Hepatocyte (in vitro differentiated cells): ENCODE measurements at regions not wholly inside any gene's neighbourhood (a gene's known extent, or its start where the extent isn't known, plus 50 kb on each side); places are given as distances from the start of the nearest gene placed in this dataset.

Source experiments
- DNase-seq: peaks from one replicate; pipeline ENCODE4 v3.0.0-alpha.2; 2016; ENCODE audit warnings: low spot score
- H2AFZ ChIP-seq: fragments of 200-600 bp; sonication (generic); 2 replicates; pipeline ENCODE4 v1.6.0; 2016; ENCODE audit warnings: antibody characterized with exemption, mild to moderate bottlenecking
- H3K27ac ChIP-seq: fragments of 200-600 bp; sonication (generic); 2 replicates; pipeline ENCODE4 v1.5.1; 2016; ENCODE audit warnings: mild to moderate bottlenecking
- H3K27me3 ChIP-seq: fragments of 200-600 bp; sonication (generic); 2 replicates; pipeline ENCODE4 v1.6.1; 2016
- H3K36me3 ChIP-seq: fragments of 200-600 bp; sonication (generic); replicated peaks from 2 replicates; pipeline ENCODE4 v1.5.1; 2016; ENCODE audit warnings: low read depth; ENCODE audit not compliant: insufficient read depth
- H3K4me1 ChIP-seq: fragments of 200-600 bp; sonication (generic); 2 replicates; pipeline ENCODE4 v1.5.1; 2016; ENCODE audit warnings: mild to moderate bottlenecking, moderate library complexity; ENCODE audit not compliant: insufficient read depth
- H3K4me2 ChIP-seq: fragments of 200-600 bp; sonication (generic); 2 replicates; pipeline ENCODE4 v1.6.0; 2016
- H3K4me3 ChIP-seq: fragments of 200-600 bp; sonication (generic); 2 replicates; pipeline ENCODE4 v1.5.1; 2016; ENCODE audit warnings: mild to moderate bottlenecking
- H3K79me2 ChIP-seq: fragments of 200-600 bp; sonication (generic); 2 replicates; pipeline ENCODE4 v1.6.0; 2017; ENCODE audit warnings: mild to moderate bottlenecking
- H3K9me2 ChIP-seq: fragments of 200-600 bp; sonication (generic); replicated peaks from 2 replicates; pipeline ENCODE4 v1.6.0; 2017; ENCODE audit warnings: mild to moderate bottlenecking; ENCODE audit not compliant: insufficient read depth
- H3K9me3 ChIP-seq: fragments of 200-600 bp; sonication (generic); 2 replicates; pipeline ENCODE4 v1.5.1; 2016; ENCODE audit warnings: low read depth, mild to moderate bottlenecking
- H4K20me1 ChIP-seq: fragments of 200-600 bp; sonication (generic); 2 replicates; pipeline ENCODE4 v1.6.0; 2016; ENCODE audit warnings: mild to moderate bottlenecking; ENCODE audit not compliant: insufficient read depth, poor library complexity, severe bottlenecking
- EZH2 ChIP-seq: fragments of 200-600 bp; sonication (generic); IDR thresholded peaks from 2 replicates; pipeline ENCODE4 v1.6.1; 2016; ENCODE audit warnings: antibody characterized with exemption, mild to moderate bottlenecking, borderline replicate concordance
- EZH2phosphoT487 ChIP-seq: fragments of 200-600 bp; sonication (generic); IDR thresholded peaks from one replicate; pipeline ENCODE4 v1.6.1; 2018; ENCODE audit warnings: antibody characterized with exemption, mild to moderate bottlenecking, low read depth, moderate library complexity; ENCODE audit not compliant: unreplicated experiment, severe bottlenecking
- WGBS: methylation state at CpG from one replicate; pipeline ENCODE4 v1.1.6; 2016; ENCODE audit warnings: low lambda C conversion rate; ENCODE audit errors: missing lambda C conversion rate; 5-methylcytosine and 5-hydroxymethylcytosine counted together
- TF ChIP-seq, protein P1 (sequence below): fragments of 200-600 bp; sonication (generic); IDR thresholded peaks from 2 replicates; pipeline ENCODE4 v1.5.1; 2016; ENCODE audit warnings: antibody characterized with exemption, mild to moderate bottlenecking; ENCODE audit not compliant: poor library complexity

DNA sequence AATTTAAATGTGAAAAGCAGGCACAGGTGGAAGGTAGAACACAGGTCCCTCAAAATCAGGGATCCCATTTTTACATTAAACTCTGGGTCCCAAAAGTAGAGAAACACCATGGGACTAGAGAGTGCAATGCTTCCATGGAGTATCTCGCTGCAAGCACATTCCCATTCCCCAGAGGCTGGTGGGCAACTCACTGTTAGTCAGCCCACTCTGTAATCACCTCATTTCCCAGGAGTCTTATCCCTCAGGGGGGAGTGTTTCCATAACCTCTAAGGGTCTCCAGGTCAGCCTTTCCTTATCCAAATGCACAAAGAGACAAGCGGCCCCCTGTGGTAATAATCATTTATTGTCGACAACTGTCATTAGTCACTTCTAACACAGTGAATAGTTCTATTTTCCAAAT, 490.1 kb upstream of the LRRC7 start:
- Histone ChIP-seq H3K9me2 (no peaks in the 10 kb centered on the region), H3K4me1 (no peaks in the 10 kb centered on the region), H2AFZ (no peak overlapping the region), H3K36me3 (no peaks in the 10 kb centered on the region), H3K27me3 (no peaks in the 10 kb centered on the region), H3K79me2 (no peaks in the 10 kb centered on the region), H4K20me1 (no peaks in the 10 kb centered on the region), H3K27ac (no peak overlapping the region), H3K4me2 (no peak overlapping the region), H3K4me3 (no peak overlapping the region), H3K9me3 (no peaks in the 10 kb centered on the region)
- TF ChIP-seq, protein P1, sequence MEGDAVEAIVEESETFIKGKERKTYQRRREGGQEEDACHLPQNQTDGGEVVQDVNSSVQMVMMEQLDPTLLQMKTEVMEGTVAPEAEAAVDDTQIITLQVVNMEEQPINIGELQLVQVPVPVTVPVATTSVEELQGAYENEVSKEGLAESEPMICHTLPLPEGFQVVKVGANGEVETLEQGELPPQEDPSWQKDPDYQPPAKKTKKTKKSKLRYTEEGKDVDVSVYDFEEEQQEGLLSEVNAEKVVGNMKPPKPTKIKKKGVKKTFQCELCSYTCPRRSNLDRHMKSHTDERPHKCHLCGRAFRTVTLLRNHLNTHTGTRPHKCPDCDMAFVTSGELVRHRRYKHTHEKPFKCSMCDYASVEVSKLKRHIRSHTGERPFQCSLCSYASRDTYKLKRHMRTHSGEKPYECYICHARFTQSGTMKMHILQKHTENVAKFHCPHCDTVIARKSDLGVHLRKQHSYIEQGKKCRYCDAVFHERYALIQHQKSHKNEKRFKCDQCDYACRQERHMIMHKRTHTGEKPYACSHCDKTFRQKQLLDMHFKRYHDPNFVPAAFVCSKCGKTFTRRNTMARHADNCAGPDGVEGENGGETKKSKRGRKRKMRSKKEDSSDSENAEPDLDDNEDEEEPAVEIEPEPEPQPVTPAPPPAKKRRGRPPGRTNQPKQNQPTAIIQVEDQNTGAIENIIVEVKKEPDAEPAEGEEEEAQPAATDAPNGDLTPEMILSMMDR, result no peak
- TF ChIP-seq EZH2phosphoT487, result no peak
- TF ChIP-seq EZH2, result no peak
- DNase-seq, result no peak
- WGBS, result 82% methylated on average over 3 of the region's 3 CpGs

DNA sequence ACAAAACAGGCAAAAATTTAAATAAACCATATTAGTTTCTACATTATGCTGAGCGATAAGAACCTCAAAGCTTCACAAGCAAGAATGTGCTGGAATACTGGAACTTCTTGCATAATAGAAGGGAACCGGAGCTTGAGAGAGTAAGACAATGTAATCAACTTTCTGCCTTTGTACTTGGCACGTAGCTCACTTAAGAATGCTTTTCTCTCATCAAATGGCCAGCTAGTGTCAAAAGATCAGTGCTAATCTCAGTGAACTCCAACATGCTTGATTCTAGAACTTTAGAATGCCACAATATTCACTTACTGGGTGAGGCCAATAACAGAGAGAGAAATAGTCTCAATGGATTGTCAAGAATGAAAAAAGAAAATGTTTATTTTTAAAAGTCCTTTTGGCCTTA, 486.1 kb upstream of the LRRC7 start:
- H3K36me3 ChIP-seq, result no peaks in the 10 kb centered on the region
- no peaks in the 10 kb centered on the region for H3K9me2 ChIP-seq
- no peaks in the 10 kb centered on the region for H3K4me1 ChIP-seq
- H3K9me3 ChIP-seq, result no peaks in the 10 kb centered on the region
- no peaks in the 10 kb centered on the region for H3K79me2 ChIP-seq
- no peak overlapping the region for H3K27ac ChIP-seq
- 68% methylated on average over 3 of the region's 3 CpGs for WGBS
- H3K4me2 ChIP-seq, result no peak overlapping the region
- no peaks in the 10 kb centered on the region for H3K27me3 ChIP-seq
- DNase-seq, result no peak
- H4K20me1 ChIP-seq, result no peaks in the 10 kb centered on the region
- no peak for TF ChIP-seq EZH2
- TF ChIP-seq EZH2phosphoT487, result no peak
- TF ChIP-seq, protein P1, result no peak
- no peak overlapping the region for H2AFZ ChIP-seq
- H3K4me3 ChIP-seq, result no peak overlapping the region

DNA sequence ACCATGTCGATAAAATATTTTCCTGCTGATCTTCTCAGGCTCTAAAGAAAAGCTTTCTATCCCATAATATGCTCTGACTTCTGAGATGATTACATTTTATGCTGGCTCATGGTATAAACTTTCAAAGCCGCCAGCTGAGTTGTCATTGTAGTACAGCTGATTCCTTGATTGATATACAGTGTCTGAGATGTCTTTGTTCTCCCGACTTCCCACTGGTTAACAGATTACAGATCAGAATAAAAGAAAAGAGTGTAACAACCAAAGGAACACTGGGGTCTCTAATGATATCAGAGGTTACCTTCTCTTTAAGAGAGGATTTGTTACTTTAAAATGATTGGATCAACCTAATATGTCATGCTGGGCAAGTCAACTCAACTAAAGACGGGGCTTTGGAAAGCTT, 485.4 kb upstream of the LRRC7 start:
- Histone ChIP-seq H3K9me3 (no peaks in the 10 kb centered on the region), H3K79me2 (no peaks in the 10 kb centered on the region), H2AFZ (no peak overlapping the region), H4K20me1 (no peaks in the 10 kb centered on the region), H3K36me3 (no peaks in the 10 kb centered on the region), H3K27me3 (no peaks in the 10 kb centered on the region), H3K27ac (no peak overlapping the region), H3K4me3 (no peak overlapping the region), H3K4me2 (no peak overlapping the region), H3K4me1 (no peaks in the 10 kb centered on the region), H3K9me2 (no peaks in the 10 kb centered on the region)
- TF ChIP-seq EZH2 (no peak), EZH2phosphoT487 (no peak)
- TF ChIP-seq, protein P1, result no peak
- 70% methylated on average over 4 of the region's 4 CpGs for WGBS
- DNase-seq, result no peak

DNA sequence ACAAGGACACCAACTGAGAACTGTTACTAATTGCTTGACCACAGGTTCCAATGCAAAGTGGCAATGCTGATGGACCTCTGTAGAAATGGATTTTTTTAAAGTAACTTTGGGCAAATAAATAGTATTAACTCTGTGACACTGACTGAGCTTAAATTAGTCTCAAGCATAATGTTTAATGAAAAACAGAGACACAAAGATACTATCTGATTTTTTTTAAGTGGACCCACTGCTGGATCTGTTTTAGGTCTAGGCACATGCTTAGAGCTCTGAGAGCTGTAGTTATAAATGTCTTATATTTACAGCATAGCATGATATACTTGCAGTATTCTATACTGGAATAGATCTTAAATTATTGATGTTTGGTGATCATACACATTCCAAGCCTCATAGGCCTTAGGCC, 481.6 kb upstream of the LRRC7 start:
- H3K4me2 ChIP-seq, result no peak overlapping the region
- H3K9me3 ChIP-seq, result no peaks in the 10 kb centered on the region
- no peaks in the 10 kb centered on the region for H4K20me1 ChIP-seq
- no peaks in the 10 kb centered on the region for H3K79me2 ChIP-seq
- no peak for DNase-seq
- H3K4me1 ChIP-seq, result no peaks in the 10 kb centered on the region
- no peaks in the 10 kb centered on the region for H3K27me3 ChIP-seq
- no peak overlapping the region for H3K4me3 ChIP-seq
- H3K27ac ChIP-seq, result no peak overlapping the region
- H2AFZ ChIP-seq, result no peak overlapping the region
- H3K36me3 ChIP-seq, result no peaks in the 10 kb centered on the region
- TF ChIP-seq EZH2phosphoT487 (no peak), EZH2 (no peak)
- TF ChIP-seq, protein P1, result no peak
- no peaks in the 10 kb centered on the region for H3K9me2 ChIP-seq
